Head of caudate nucleus (tissue), 42 donors: ENCODE measurements at regions not wholly inside any gene's neighbourhood (a gene's known extent, or its start where the extent isn't known, plus 50 kb on each side); places are given as distances from the start of the nearest gene placed in this dataset.

Experiments
- DNase-seq, 42 donors: peaks; one replicate each; pipeline versions ENCODE4 v3.0.0 to v3.0.0-alpha.2; 2020 to 2021; ENCODE audit warnings: mixed read lengths in 7 of 42
- intact Hi-C: fragments of 100-400 bp; cut with DNase I; formaldehyde crosslinking; loops from one replicate; pipeline ENCODE4 v1.15.0; 2022

GRCh38 chr4:124017185-124017785 lies 620.7 kb downstream of the SPRY1 start:
- intact Hi-C loops = no loop called here
- no peak for DNase-seq

GRCh38 chr4:124018383-124019317 lies 622.1 kb downstream of the SPRY1 start:
- intact Hi-C loops = no loop called here
- peak in 6 of 42 donors; percentile 4 to 46 (median 12) for DNase-seq

GRCh38 chr4:124019749-124020549 lies 623.4 kb downstream of the SPRY1 start:
- no peak for DNase-seq
- intact Hi-C loops = no loop called here

- intact Hi-C loops = no loop called here
- no peak for DNase-seq
Observed at GRCh38 chr4:124025000-124025399, 628.4 kb downstream of the SPRY1 start.

- DNase-seq = no peak
- intact Hi-C loops = no loop called here
Observed at GRCh38 chr4:124025428-124025827, 628.8 kb downstream of the SPRY1 start.

- DNase-seq = no peak
- intact Hi-C loops = no loop called here
Observed at GRCh38 chr4:124028182-124028581, 631.6 kb downstream of the SPRY1 start.

GRCh38 chr4:124030147-124030546 lies 633.6 kb downstream of the SPRY1 start:
- no peak for DNase-seq
- intact Hi-C loops = no loop called here

GRCh38 chr4:124032035-124032434 lies 635.4 kb downstream of the SPRY1 start:
- intact Hi-C loops = no loop called here
- DNase-seq = no peak

GRCh38 chr4:124035364-124036041 lies 638.9 kb downstream of the SPRY1 start:
- intact Hi-C loops = no loop called here
- DNase-seq = no peak

GRCh38 chr4:124037236-124037635 lies 640.6 kb downstream of the SPRY1 start:
- no peak for DNase-seq
- intact Hi-C loops = no loop called here

GRCh38 chr4:124044330-124044729 lies 647.7 kb downstream of the SPRY1 start:
- intact Hi-C loops = no loop called here
- no peak for DNase-seq

- intact Hi-C loops = no loop called here
- no peak for DNase-seq
Observed at GRCh38 chr4:124044867-124045266, 648.3 kb downstream of the SPRY1 start.

- no peak for DNase-seq
- intact Hi-C loops = no loop called here
Observed at GRCh38 chr4:124046190-124046589, 649.6 kb downstream of the SPRY1 start.

GRCh38 chr4:124053872-124054538 lies 657.4 kb downstream of the SPRY1 start:
- intact Hi-C loops = no loop called here
- DNase-seq = no peak

- intact Hi-C loops = no loop called here
Observed at GRCh38 chr4:124055336-124055735, 657.2 kb downstream of the ANKRD50 start.

GRCh38 chr4:124055896-124056295 lies 656.6 kb downstream of the ANKRD50 start:
- DNase-seq = no peak
- intact Hi-C loops = no loop called here

More at GRCh38 chr4:124055336-124055735, 657.2 kb downstream of the ANKRD50 start:
- no peak for DNase-seq

- intact Hi-C loops = no loop called here
- peak in 9 of 42 donors; percentile 1 to 23 (median 10) for DNase-seq
Observed at GRCh38 chr4:124060261-124060918, 652.1 kb downstream of the ANKRD50 start.

- no peak for DNase-seq
- intact Hi-C loops = no loop called here
Observed at GRCh38 chr4:124061413-124061812, 651.1 kb downstream of the ANKRD50 start.
